HepG2 (cell line): ENCODE measurements at regions not wholly inside any gene's neighbourhood (a gene's known extent, or its start where the extent isn't known, plus 50 kb on each side); places are given as distances from the start of the nearest gene placed in this dataset.

Source experiments
- ATF7 ChIP-seq, 2 experiments: fragments of 450-650 bp in 1 of 2; sonication (generic) in 1 of 2; formaldehyde crosslinking in 1 of 2; IDR thresholded peaks; 2 replicates each; pipeline versions ENCODE4 v1.4.0 to v1.6.1; 2016 to 2020; ENCODE audit warnings: antibody characterized with exemption in 1 of 2, mild to moderate bottlenecking in 1 of 2, missing genetic modification reagents in 1 of 2
- NFATC3 ChIP-seq: sonication (generic); formaldehyde crosslinking; IDR thresholded peaks from 2 replicates; pipeline ENCODE4 v1.5.1; 2020; ENCODE audit warnings: mild to moderate bottlenecking, missing genetic modification reagents
- POLR2A ChIP-seq, 2 experiments: IDR thresholded peaks; 2 replicates each; pipeline ENCODE4 v1.6.1; 2011; ENCODE audit warnings: low read depth in 2 of 2, low read length in 2 of 2, mild to moderate bottlenecking in 1 of 2, moderate library complexity in 1 of 2; ENCODE audit not compliant: insufficient read depth in 1 of 2
- POLR2AphosphoS5 ChIP-seq: IDR thresholded peaks from 2 replicates; pipeline ENCODE4 v1.6.1; 2012; ENCODE audit warnings: low read depth, low read length

DNA sequence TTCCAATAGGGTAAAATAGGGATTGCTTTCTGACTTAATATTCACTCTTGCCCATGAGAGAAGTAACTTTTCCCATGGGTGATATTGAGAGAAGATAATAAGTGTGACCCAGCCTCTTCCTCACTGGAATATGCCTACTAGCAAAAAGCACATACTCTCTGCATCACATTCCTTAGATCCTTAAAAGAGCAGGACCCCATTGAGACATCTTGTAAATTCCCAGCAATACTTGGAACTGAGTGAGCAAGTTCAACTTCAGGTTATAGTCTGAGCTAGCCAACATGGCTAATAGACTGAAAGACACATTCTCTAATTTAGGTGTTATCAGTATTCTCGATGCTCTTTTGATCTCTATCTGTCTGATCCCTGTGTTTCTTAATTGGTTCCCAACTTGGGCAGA is 1372.3 kb downstream of the STIM2 start:
- TF ChIP-seq POLR2AphosphoS5: no peak
- TF ChIP-seq POLR2A (IDR thresholded peaks at IDR 0.05; ENCODE audit: insufficient read depth in 1 of 2, low read depth in 2 of 2, low read length in 2 of 2): no peak
- no peak for TF ChIP-seq NFATC3 (CRISPR knock-in tag)
- no peak for TF ChIP-seq ATF7 (IDR thresholded peaks at IDR 0.05)
- TF ChIP-seq ATF7 (CRISPR knock-in tag; IDR thresholded peaks at IDR 0.05): no peak
